ENCODE measurements at regions not wholly inside any gene's neighbourhood (a gene's known extent, or its start where the extent isn't known, plus 50 kb on each side); places are given as distances from the start of the nearest gene placed in this dataset.

GRCh38 chr5:175590471-175590881 lies 67.4 kb upstream of the HRH2 start:
- Mint-ChIP-seq H3K9me3 (ENCODE audit: unreplicated experiment) (no peaks in the 10 kb centered on the region), H3K27ac (ENCODE audit: unreplicated experiment) (no peak overlapping the region), H3K4me3 (ENCODE audit: unreplicated experiment) (no peak overlapping the region), H3K4me1 (ENCODE audit: unreplicated experiment) (peaks cover 4% of the 10 kb centered on the region), H3K27me3 (ENCODE audit: unreplicated experiment) (no peaks in the 10 kb centered on the region), H3K36me3 (ENCODE audit: low read depth, unreplicated experiment) (peaks cover 5% of the 10 kb centered on the region)
- TF ChIP-seq CTCF (IDR thresholded peaks at IDR 0.05; ENCODE audit: unreplicated experiment): no peak
- DNase-seq (ENCODE audit: low spot score): no peak

- H3K9me3 Mint-ChIP-seq (ENCODE audit: unreplicated experiment): no peaks in the 10 kb centered on the region
- H3K4me3 Mint-ChIP-seq (ENCODE audit: unreplicated experiment): no peak overlapping the region
- TF ChIP-seq CTCF (IDR thresholded peaks at IDR 0.05; ENCODE audit: unreplicated experiment): no peak
- no peaks in the 10 kb centered on the region for H3K27me3 Mint-ChIP-seq (ENCODE audit: unreplicated experiment)
- H3K27ac Mint-ChIP-seq (ENCODE audit: unreplicated experiment): no peak overlapping the region
- H3K4me1 Mint-ChIP-seq (ENCODE audit: unreplicated experiment): peaks cover 4% of the 10 kb centered on the region
- peaks cover 1% of the 10 kb centered on the region for H3K36me3 Mint-ChIP-seq (ENCODE audit: low read depth, unreplicated experiment)
- no peak for DNase-seq (ENCODE audit: low spot score)
Observed at GRCh38 chr5:175591293-175591692, 66.6 kb upstream of the HRH2 start.

GRCh38 chr5:175593794-175594193 lies 64.1 kb upstream of the HRH2 start:
- DNase-seq (ENCODE audit: low spot score): no peak
- Mint-ChIP-seq H3K36me3 (ENCODE audit: low read depth, unreplicated experiment) (no peaks in the 10 kb centered on the region), H3K27me3 (ENCODE audit: unreplicated experiment) (peaks cover 2% of the 10 kb centered on the region), H3K4me3 (ENCODE audit: unreplicated experiment) (no peak overlapping the region), H3K27ac (ENCODE audit: unreplicated experiment) (no peak overlapping the region), H3K9me3 (ENCODE audit: unreplicated experiment) (no peaks in the 10 kb centered on the region), H3K4me1 (ENCODE audit: unreplicated experiment) (peaks cover 4% of the 10 kb centered on the region)
- no peak for TF ChIP-seq CTCF (IDR thresholded peaks at IDR 0.05; ENCODE audit: unreplicated experiment)

- DNase-seq (ENCODE audit: low spot score): no peak
- Mint-ChIP-seq H3K36me3 (ENCODE audit: low read depth, unreplicated experiment) (no peaks in the 10 kb centered on the region), H3K4me3 (ENCODE audit: unreplicated experiment) (no peak overlapping the region), H3K27ac (ENCODE audit: unreplicated experiment) (no peak overlapping the region), H3K4me1 (ENCODE audit: unreplicated experiment) (no peaks in the 10 kb centered on the region), H3K9me3 (ENCODE audit: unreplicated experiment) (no peaks in the 10 kb centered on the region), H3K27me3 (ENCODE audit: unreplicated experiment) (peaks cover 2% of the 10 kb centered on the region)
- TF ChIP-seq CTCF (IDR thresholded peaks at IDR 0.05; ENCODE audit: unreplicated experiment): no peak
Observed at GRCh38 chr5:175595905-175596304, 62.0 kb upstream of the HRH2 start.

- no peak for TF ChIP-seq CTCF (IDR thresholded peaks at IDR 0.05; ENCODE audit: unreplicated experiment)
- Mint-ChIP-seq H3K27me3 (ENCODE audit: unreplicated experiment) (peaks cover 2% of the 10 kb centered on the region), H3K27ac (ENCODE audit: unreplicated experiment) (no peak overlapping the region), H3K4me3 (ENCODE audit: unreplicated experiment) (no peak overlapping the region), H3K36me3 (ENCODE audit: low read depth, unreplicated experiment) (no peaks in the 10 kb centered on the region), H3K4me1 (ENCODE audit: unreplicated experiment) (no peaks in the 10 kb centered on the region), H3K9me3 (ENCODE audit: unreplicated experiment) (no peaks in the 10 kb centered on the region)
- no peak for DNase-seq (ENCODE audit: low spot score)
Observed at GRCh38 chr5:175596761-175597189, 61.1 kb upstream of the HRH2 start.

All from endothelial cell (in vitro differentiated cells).